Astrocyte (in vitro differentiated cells and primary cell): ENCODE measurements at regions not wholly inside any gene's neighbourhood (a gene's known extent, or its start where the extent isn't known, plus 50 kb on each side); places are given as distances from the start of the nearest gene placed in this dataset.

ENCODE experiments used
- EZH2 ChIP-seq: IDR thresholded peaks from 2 replicates; pipeline ENCODE4 v1.6.1; 2012; ENCODE audit warnings: mild to moderate bottlenecking, low read length, inconsistent platforms; ENCODE audit not compliant: insufficient read depth
- TF ChIP-seq, protein P1 (sequence below): IDR thresholded peaks from 2 replicates; pipeline ENCODE4 v1.5.1; 2011; ENCODE audit warnings: low read depth, mild to moderate bottlenecking, inconsistent platforms, low read length, moderate library complexity; ENCODE audit not compliant: insufficient read depth

DNA sequence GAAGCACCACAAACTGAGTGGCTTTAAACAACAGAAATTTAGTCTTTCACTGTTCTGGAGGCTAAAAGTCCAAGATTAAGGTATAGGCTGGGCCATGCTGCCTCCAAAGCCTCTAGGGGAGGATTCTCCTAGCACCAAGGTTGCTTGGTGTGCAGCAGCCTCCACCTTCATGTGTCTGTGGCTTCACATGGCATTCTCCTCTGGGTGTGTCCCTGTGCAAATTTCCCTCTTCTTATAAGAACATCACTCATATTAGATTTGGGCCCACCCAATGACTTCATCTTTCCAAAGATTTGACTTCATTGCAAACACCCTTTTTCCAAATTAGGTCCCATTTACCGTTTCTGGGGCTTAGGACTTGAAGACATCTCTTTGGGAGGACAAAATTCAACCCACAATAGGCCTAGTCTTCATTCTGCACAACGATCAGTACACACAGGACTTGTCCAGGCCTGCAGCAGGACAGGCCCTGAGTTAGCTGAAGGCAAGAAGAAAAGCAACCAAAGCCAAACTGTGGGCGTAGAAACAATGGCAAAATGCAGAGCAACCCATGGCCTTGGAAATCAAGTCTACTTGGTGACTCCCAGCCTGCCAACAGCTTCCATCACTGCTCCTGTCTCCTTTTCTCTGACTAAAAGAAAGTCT, 521.2 kb upstream of the NBEA start:
- TF ChIP-seq, protein P1, sequence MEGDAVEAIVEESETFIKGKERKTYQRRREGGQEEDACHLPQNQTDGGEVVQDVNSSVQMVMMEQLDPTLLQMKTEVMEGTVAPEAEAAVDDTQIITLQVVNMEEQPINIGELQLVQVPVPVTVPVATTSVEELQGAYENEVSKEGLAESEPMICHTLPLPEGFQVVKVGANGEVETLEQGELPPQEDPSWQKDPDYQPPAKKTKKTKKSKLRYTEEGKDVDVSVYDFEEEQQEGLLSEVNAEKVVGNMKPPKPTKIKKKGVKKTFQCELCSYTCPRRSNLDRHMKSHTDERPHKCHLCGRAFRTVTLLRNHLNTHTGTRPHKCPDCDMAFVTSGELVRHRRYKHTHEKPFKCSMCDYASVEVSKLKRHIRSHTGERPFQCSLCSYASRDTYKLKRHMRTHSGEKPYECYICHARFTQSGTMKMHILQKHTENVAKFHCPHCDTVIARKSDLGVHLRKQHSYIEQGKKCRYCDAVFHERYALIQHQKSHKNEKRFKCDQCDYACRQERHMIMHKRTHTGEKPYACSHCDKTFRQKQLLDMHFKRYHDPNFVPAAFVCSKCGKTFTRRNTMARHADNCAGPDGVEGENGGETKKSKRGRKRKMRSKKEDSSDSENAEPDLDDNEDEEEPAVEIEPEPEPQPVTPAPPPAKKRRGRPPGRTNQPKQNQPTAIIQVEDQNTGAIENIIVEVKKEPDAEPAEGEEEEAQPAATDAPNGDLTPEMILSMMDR, result no peak
- no peak for TF ChIP-seq EZH2
